Kidney capillary endothelial cell (primary cell): ENCODE measurements at regions not wholly inside any gene's neighbourhood (a gene's known extent, or its start where the extent isn't known, plus 50 kb on each side); places are given as distances from the start of the nearest gene placed in this dataset.
A peak's percentile ranks its signal among the peaks of the same experiment; 100 is the strongest.
"Not testable (repeated sequence)": the region's sequence is repeated elsewhere in the genome, so short reads cannot be mapped to it uniquely, and the experiment has no call there.

Experiments used
- DNase-seq: peaks from one replicate; pipeline ENCODE4 v3.0.0-alpha.2; 2018; ENCODE audit warnings: low spot score

DNA sequence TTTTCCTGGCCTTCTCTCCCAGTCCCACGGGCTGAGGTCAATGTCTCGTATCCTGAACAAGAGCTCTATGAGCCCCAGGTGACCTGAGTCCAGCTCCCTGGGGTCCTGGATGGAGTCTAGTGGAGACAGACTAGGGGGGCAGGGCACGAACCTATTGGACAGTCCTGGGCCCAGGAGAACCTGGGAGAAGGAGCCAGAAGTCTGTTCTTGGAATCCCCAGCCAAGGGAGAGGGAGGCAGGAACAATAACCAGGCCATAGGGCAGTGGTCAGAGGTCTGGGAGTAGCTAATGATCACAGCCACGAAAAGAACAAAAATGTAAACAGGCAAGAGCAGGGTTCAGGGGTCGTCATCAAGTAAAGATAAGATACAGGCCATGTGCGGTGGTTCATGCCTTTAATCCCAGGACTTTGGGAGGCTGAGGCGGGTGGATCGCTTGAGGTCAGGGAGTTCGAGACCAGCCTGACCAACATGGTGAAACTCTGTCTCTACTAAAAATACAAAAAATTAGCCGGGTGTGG lies 60.8 kb downstream of the COPRS start:
- DNase-seq = no peak

DNA sequence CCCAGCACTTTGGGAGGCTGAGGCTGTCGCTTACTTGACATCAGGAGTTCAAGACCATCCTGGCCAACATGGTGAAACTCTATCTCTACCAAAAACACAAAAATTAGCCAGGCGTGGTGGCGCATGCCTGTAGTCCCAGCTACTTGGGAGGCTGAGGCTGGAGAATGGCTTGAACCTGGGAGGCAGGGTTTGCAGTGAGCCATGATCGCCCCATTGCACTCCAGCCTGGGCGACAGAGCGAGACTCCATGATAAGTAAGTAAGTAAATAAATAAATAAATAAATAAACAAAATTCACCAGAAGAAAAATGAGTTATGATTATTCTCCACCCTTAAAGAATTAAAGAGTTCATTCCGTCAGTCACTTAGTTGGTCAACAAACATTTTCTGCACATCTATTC lies 63.1 kb downstream of the COPRS start:
- DNase-seq = not testable (repeated sequence)

DNA sequence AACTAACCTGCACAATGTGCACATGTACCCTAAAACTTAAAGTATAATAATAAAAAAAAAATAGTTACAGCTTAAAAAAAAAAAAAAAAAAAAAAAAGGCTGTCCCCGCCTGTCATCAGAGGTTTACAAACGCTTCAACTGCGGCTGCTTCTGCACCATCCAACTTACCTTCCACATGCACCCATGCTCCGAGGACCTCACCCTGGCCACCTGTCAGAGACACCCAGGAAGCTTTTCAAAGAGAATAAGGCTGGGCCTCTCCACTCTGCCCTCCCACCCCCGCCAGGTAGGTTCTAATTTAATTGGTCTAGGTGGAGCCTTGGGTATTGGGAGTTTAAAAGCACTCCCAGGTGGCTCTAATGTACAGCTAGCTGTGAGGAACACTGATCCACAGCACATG lies 64.9 kb downstream of the COPRS start:
- DNase-seq = no peak

DNA sequence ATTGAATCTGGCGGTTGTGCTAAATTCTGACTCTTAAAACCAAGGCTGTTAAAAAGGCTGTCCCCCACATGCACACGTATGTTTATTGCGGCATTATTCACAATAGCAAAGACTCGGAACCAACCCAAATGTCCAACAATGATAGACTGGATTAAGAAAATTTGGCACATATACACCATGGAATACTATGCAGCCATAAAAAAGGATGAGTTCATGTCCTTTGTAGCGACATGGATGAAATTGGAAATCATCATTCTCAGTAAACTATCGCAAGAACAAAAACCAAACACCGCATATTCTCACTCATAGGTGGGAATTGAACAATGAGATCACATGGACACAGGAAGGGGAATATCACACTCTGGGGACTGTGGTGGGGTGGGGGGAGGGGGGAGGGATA lies 65.4 kb downstream of the COPRS start:
- DNase-seq = not testable (repeated sequence)

DNA sequence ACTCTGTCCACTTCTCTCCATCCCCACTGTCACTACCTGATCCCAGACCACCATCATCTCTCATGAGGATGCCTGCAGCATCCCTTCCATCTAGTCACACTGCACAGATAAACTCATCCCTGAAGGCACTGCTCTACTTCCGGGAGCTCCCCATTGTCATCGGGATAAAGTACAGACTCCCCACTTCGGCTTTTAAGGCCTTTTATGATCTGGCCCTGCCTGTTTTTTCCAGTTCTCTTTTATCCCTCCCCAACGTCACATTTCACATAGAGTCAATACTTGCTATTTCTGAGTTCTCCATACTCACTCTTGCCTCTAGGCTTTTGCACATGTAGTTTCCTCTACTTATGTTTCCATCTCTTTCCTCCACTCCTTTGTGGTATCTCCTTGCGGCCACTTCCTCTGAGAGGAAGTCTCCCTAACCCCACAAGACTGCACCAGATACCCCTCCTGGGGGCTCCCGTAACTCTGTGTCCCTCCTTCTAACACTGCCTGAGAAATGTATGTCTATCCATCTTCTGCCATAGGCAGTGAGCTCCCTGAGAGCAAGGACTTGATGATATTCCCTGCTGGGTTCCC lies 66.9 kb downstream of the COPRS start:
- DNase-seq = no peak

DNA sequence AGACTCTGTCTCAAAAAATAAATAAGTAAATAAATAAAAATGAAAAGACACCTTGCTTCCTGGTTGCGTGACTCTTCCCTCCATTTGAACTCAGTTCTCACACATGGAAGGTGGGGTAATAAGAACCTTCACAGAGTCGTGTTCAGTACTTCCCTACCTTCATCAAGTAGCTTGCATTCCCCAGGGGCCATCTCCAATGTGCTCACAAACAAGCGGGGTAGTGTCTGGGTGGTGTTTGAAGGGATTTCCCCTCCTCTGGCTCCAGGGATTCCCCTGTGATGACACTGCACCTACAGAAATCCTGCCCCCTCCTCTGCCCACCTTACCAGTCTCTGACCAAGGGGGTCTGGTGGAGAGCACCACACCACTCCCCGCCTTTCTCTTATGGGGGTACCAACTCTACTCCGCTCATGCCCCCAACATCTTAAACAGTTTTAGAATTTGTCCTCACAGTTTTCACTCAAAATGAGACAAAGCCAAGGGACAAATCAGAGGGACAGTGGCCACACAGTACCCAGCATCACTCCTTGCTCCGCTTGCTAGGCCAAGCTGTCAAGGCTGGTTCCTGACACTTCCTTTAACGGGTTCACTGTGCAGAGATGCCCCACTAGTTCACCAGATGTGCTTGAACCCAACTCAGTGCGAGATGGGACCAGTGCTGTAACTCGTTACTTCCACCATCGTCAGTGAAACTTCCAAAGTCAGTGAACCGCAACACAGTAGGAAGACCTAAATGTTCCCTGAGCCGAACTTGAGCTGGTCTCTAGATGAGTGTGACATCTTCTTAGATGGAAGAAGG lies 69.1 kb downstream of the COPRS start:
- no peak for DNase-seq

GRCh38 chr17:31788956-31789355 lies 70.1 kb downstream of the COPRS start:
- DNase-seq = no peak

GRCh38 chr17:31788571-31788946 lies 70.5 kb downstream of the COPRS start:
- no peak for DNase-seq

GRCh38 chr17:31787857-31788570 lies 71.0 kb downstream of the COPRS start:
- no peak for DNase-seq

DNA sequence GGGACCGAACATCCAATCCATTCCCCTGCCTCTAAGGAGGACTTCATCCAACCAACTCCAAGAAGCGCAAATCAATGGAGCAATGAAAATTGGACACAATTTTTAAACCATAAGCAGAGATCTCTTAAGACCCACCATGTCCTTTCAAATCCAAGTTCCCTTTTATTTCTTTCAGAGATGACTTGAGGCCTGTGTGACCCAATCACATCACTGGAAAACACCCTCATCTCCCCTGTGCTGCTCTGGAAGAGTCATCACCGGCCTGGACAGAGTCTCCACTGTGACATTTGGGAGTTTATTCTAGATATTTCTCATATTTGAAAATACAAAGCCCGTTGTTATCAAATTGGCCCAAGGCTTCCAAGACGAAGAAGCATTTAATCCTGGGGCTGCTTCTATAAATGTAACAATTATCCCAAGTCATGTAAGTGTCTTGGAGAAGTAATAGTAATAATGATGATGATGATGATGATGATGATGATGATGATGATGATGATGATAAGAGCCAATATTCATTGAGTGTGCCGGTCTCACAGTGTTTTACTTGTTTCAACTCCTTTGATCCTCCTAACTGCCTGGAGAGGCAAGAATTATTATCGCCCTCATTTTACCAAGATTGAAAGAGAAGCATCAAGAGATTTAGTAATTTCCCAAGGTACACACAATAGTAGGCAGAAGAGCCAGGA lies 72.1 kb downstream of the COPRS start:
- no peak for DNase-seq

DNA sequence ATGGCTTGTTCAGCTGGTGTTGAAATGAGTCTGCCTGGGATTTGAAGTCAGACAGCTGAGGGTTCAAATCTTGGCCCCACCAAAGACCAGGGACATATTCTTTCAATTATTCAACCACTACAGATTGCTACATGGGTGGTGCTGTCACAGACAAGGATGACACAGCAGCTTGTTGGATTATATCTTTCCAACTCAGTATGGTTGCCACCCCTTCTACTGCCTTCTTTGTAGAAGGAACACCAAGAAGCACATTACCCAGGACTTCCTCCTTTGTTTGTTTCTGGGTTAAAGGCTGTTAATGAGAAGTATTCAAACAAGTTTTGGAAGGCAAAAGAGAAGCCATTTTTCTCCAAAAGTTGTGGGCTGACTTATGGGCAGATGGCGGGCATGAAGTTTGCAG lies 78.6 kb downstream of the COPRS start:
- no peak for DNase-seq

GRCh38 chr17:31778523-31778922 lies 80.5 kb downstream of the COPRS start:
- DNase-seq = no peak

GRCh38 chr17:31771328-31771727 lies 87.7 kb downstream of the COPRS start:
- DNase-seq = not testable (repeated sequence)

DNA sequence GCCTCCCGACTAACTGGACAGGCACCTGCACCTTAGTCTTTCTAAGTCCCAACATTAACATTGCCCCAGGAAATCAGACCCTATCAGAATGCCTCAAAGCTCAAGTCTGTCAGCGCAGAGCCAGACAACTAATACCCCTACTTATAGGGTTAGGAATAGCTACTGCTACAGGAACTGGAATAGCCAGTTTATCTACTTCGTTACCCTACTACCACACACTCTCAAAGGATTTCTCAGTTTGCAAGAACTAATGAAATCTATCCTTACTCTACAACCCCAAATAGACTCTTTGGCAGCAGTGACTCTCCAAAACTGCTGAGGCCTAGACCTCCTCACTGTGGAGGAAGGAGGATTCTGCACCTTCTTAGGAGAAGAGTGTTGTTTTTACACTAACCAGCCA lies 88.5 kb downstream of the COPRS start:
- DNase-seq = not testable (repeated sequence)

- not testable (repeated sequence) for DNase-seq
These were observed 97.1 kb downstream of the COPRS start for GRCh38 chr17:31761836-31762510.

- DNase-seq = no peak
These were observed 100.4 kb downstream of the COPRS start for GRCh38 chr17:31758646-31759045.

GRCh38 chr17:31757097-31757496 lies 101.9 kb downstream of the COPRS start:
- no peak for DNase-seq

GRCh38 chr17:31754239-31754945 lies 104.7 kb downstream of the COPRS start:
- DNase-seq = peak; percentile 67

- no peak for DNase-seq
These were observed 106.0 kb downstream of the COPRS start for GRCh38 chr17:31753011-31753410.

DNA sequence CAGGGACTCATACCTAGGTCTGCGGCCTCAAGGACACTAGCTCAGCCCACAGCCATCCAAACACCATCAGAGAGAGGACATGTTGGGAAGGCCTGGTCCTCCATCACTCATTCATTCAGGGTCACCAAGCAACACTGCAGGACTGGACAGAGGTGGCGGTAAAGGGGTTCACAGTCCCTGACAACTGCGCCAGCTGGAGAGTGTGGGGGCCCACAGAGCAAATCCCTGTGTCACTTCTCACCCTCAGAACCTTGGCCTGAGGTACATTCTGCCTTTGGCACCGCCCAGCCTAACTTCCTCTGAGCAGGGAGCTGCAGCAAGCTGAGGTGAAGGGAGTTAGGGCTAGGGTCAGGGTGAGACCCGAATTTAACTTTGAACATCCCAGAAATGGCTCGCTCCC lies 106.5 kb downstream of the COPRS start:
- DNase-seq = no peak

DNA sequence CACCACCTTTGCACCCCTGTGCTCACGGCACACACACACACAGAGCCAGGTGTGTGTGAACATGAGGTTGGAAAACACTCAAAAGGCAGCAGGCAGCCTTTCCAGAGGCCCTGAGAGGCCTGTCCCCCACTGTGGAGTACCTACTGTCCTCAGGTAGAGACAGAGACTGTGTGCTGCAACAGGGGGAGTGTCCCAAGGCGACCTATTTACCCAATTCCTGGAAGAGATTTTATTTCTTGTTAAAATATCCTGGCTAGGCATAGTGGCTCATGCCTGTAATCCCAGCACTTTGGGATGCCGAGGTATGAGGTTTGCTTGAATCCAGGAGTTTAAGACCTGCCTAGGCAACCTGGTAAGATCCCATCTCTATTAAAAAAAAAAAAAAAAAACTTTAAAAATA lies 108.5 kb downstream of the COPRS start:
- DNase-seq = no peak
